CD14-positive monocyte (primary cell): ENCODE measurements at regions not wholly inside any gene's neighbourhood (a gene's known extent, or its start where the extent isn't known, plus 50 kb on each side); places are given as distances from the start of the nearest gene placed in this dataset.

ENCODE experiments used
- DNase-seq, 3 donors: peaks; one replicate each; pipeline ENCODE4 v3.0.0-alpha.2; 2011 to 2022
- H2AFZ ChIP-seq: 2 replicates; pipeline ENCODE4 v1.6.0; 2012; ENCODE audit warnings: mild to moderate bottlenecking, low read depth, low read length, inconsistent platforms; ENCODE audit not compliant: insufficient read depth, poor library complexity, severe bottlenecking
- H3K27ac ChIP-seq, 2 donors: 1 replicate in 1 of 2; 2 replicates in 1 of 2; pipeline ENCODE4 v1.5.1; 2012 to 2013; ENCODE audit warnings: low read length in 2 of 2, control low read depth in 1 of 2, inconsistent platforms in 1 of 2, low read depth in 1 of 2, mild to moderate bottlenecking in 1 of 2
- H3K27me3 ChIP-seq, 2 donors: one replicate each; pipeline versions ENCODE4 v1.6.0 to v1.6.1; 2011 to 2013; ENCODE audit warnings: low read length in 2 of 2; ENCODE audit not compliant: control insufficient read depth in 2 of 2, insufficient read depth in 2 of 2
- H3K36me3 ChIP-seq, 2 donors: replicated peaks in 1 of 2; 1 replicate in 1 of 2; 2 replicates in 1 of 2; pipeline versions ENCODE4 v1.5.1 to v1.6.1; 2012 to 2013; ENCODE audit warnings: low read length in 2 of 2, control low read depth in 1 of 2, inconsistent platforms in 1 of 2, mild to moderate bottlenecking in 1 of 2; ENCODE audit not compliant: insufficient read depth in 2 of 2, control insufficient read depth in 1 of 2
- H3K4me1 ChIP-seq, 2 donors: 1 replicate in 1 of 2; 2 replicates in 1 of 2; pipeline versions ENCODE4 v1.5.1 to v1.6.1; 2012 to 2013; ENCODE audit warnings: low read length in 2 of 2, control low read depth in 1 of 2, inconsistent platforms in 1 of 2, mild to moderate bottlenecking in 1 of 2, moderate library complexity in 1 of 2; ENCODE audit not compliant: insufficient read depth in 2 of 2, control insufficient read depth in 1 of 2
- H3K4me2 ChIP-seq: replicated peaks from 2 replicates; pipeline ENCODE3; 2012; ENCODE audit warnings: low read length, moderate library complexity, mild to moderate bottlenecking; ENCODE audit not compliant: poor library complexity, severe bottlenecking; ENCODE audit errors: extremely low read depth
- H3K4me3 ChIP-seq, 3 experiments: fragments of 200-600 bp in 1 of 3; sonication (generic) in 1 of 3; replicated peaks in 1 of 3; 1 replicate in 2 of 3; 2 replicates in 1 of 3; pipeline ENCODE4 v1.5.1; 2011 to 2013; ENCODE audit warnings: low read length in 3 of 3, mild to moderate bottlenecking in 3 of 3, control low read depth in 2 of 3, low read depth in 2 of 3, inconsistent platforms in 1 of 3, moderate library complexity in 1 of 3
- H3K79me2 ChIP-seq: 2 replicates; pipeline ENCODE4 v1.6.0; 2012; ENCODE audit warnings: mild to moderate bottlenecking, control low read depth, inconsistent platforms, low read length, moderate library complexity; ENCODE audit not compliant: insufficient read depth
- H3K9ac ChIP-seq: 2 replicates; pipeline ENCODE4 v1.6.0; 2017; ENCODE audit warnings: low read length, mild to moderate bottlenecking; ENCODE audit not compliant: insufficient read depth, poor library complexity, severe bottlenecking
- H3K9me3 ChIP-seq, 2 donors: replicated peaks in 1 of 2; 1 replicate in 1 of 2; 2 replicates in 1 of 2; pipeline versions ENCODE4 v1.5.1 to v1.6.1; 2012 to 2013; ENCODE audit warnings: low read length in 2 of 2, control low read depth in 1 of 2; ENCODE audit not compliant: control insufficient read depth in 1 of 2, insufficient read depth in 1 of 2
- H4K20me1 ChIP-seq: 2 replicates; pipeline ENCODE4 v1.6.0; 2012; ENCODE audit warnings: mild to moderate bottlenecking, low read length, control low read depth, moderate library complexity; ENCODE audit not compliant: insufficient read depth
- H3K27ac Mint-ChIP-seq, 7 donors: one replicate each; pipeline ENCODE4 v1.8.0; 2020; ENCODE audit warnings: mild to moderate bottlenecking in 7 of 7, mixed read lengths in 7 of 7, moderate library complexity in 6 of 7, inconsistent platforms in 2 of 7
- H3K27me3 Mint-ChIP-seq, 3 donors: one replicate each; pipeline ENCODE4 v1.8.0; 2021 to 2022; ENCODE audit warnings: low read depth in 3 of 3, mild to moderate bottlenecking in 3 of 3, mixed read lengths in 3 of 3, moderate library complexity in 3 of 3, inconsistent platforms in 1 of 3
- H3K36me3 Mint-ChIP-seq, 2 donors: one replicate each; pipeline ENCODE4 v1.8.0; 2020; ENCODE audit warnings: mixed read lengths in 2 of 2, inconsistent platforms in 1 of 2, mild to moderate bottlenecking in 1 of 2
- H3K4me1 Mint-ChIP-seq: one replicate; pipeline ENCODE4 v1.8.0; 2020; ENCODE audit warnings: mild to moderate bottlenecking, mixed read lengths
- H3K4me3 Mint-ChIP-seq, 2 donors: one replicate each; pipeline ENCODE4 v1.8.0; 2020; ENCODE audit warnings: mild to moderate bottlenecking in 2 of 2, mixed read lengths in 2 of 2, moderate library complexity in 1 of 2
- H3K9me3 Mint-ChIP-seq, 7 donors: one replicate each; pipeline ENCODE4 v1.8.0; 2020 to 2022; ENCODE audit warnings: mixed read lengths in 7 of 7, mild to moderate bottlenecking in 6 of 7, moderate library complexity in 6 of 7, inconsistent platforms in 2 of 7
- CTCF ChIP-seq: fragments of 200-600 bp; IDR thresholded peaks from one replicate; pipeline ENCODE4 v1.8.0; 2022; ENCODE audit warnings: antibody characterized with exemption, mild to moderate bottlenecking
- WGBS: methylation state at CpG from one replicate; pipeline ENCODE4 v1.1.5; 2013; ENCODE audit warnings: missing lambda C conversion rate; ENCODE audit not compliant: insufficient coverage; 5-methylcytosine and 5-hydroxymethylcytosine counted together
- intact Hi-C, 2 donors: fragments of 100-400 bp; cut with micrococcal nuclease; formaldehyde crosslinking; loops; one replicate each; pipeline versions ENCODE4 v1.15.0 to v1.15.1; 2023

- peaks cover 0 to 18% (median 3%) of the 10 kb centered on the region in 3 donors for H3K27me3 Mint-ChIP-seq
- no peaks in the 10 kb centered on the region for H3K9me3 ChIP-seq
- H3K9me3 Mint-ChIP-seq = peaks cover 0 to 4% (median 0%) of the 10 kb centered on the region in 7 donors
- H3K36me3 Mint-ChIP-seq = no peaks in the 10 kb centered on the region
- no peaks in the 10 kb centered on the region for H3K36me3 ChIP-seq
- no peaks in the 10 kb centered on the region for H3K4me1 ChIP-seq
- intact Hi-C loops = no loop called here
- no peaks in the 10 kb centered on the region for H4K20me1 ChIP-seq
- no peak overlapping the region for H3K9ac ChIP-seq
- H3K27me3 ChIP-seq = no peaks in the 10 kb centered on the region
- H3K27ac ChIP-seq = no peak overlapping the region
- WGBS = no CpG with 5 or more reads among the region's 1 CpG
- TF ChIP-seq CTCF = no peak
- H3K4me1 Mint-ChIP-seq = no peaks in the 10 kb centered on the region
- no peak overlapping the region for H3K4me3 Mint-ChIP-seq
- no peak for DNase-seq
- no peak overlapping the region for H3K4me2 ChIP-seq
- H3K79me2 ChIP-seq = no peaks in the 10 kb centered on the region
- no peak overlapping the region for H2AFZ ChIP-seq
- H3K4me3 ChIP-seq = no peak overlapping the region
- H3K27ac Mint-ChIP-seq = no peak overlapping the region
These were observed 62.5 kb upstream of the GNAZ start for GRCh38 chr22:23007823-23008222.

- no peak overlapping the region for H3K4me3 ChIP-seq
- Mint-ChIP-seq H3K4me3 (no peak overlapping the region), H3K9me3 (peaks cover 0 to 4% (median 0%) of the 10 kb centered on the region in 7 donors), H3K36me3 (no peaks in the 10 kb centered on the region), H3K27ac (no peak overlapping the region), H3K27me3 (peaks cover 0 to 15% (median 3%) of the 10 kb centered on the region in 3 donors), H3K4me1 (no peaks in the 10 kb centered on the region)
- H3K27ac ChIP-seq = no peak overlapping the region
- WGBS = 100% methylated on average over 2 of the region's 2 CpGs
- no peak overlapping the region for H3K9ac ChIP-seq
- no peak for TF ChIP-seq CTCF
- H3K9me3 ChIP-seq = no peaks in the 10 kb centered on the region
- DNase-seq = no peak
- H3K36me3 ChIP-seq = no peaks in the 10 kb centered on the region
- H2AFZ ChIP-seq = no peak overlapping the region
- H3K79me2 ChIP-seq = no peaks in the 10 kb centered on the region
- no peaks in the 10 kb centered on the region for H3K27me3 ChIP-seq
- no peaks in the 10 kb centered on the region for H4K20me1 ChIP-seq
- H3K4me1 ChIP-seq = no peaks in the 10 kb centered on the region
- intact Hi-C loops = no loop called here
- no peak overlapping the region for H3K4me2 ChIP-seq
These were observed 61.4 kb upstream of the GNAZ start for GRCh38 chr22:23008896-23009295.
